K562 (cell line): ENCODE measurements at regions not wholly inside any gene's neighbourhood (a gene's known extent, or its start where the extent isn't known, plus 50 kb on each side); places are given as distances from the start of the nearest gene placed in this dataset.
A peak's percentile ranks its signal among the peaks of the same experiment; 100 is the strongest.

Experiments
- ATAC-seq: fragments of 200-7000 bp; cut with Tn5 transposase; 3 replicates; pipeline ENCODE4 v1.9.1; 2020; ENCODE audit warnings: moderate library complexity
- BruUV-seq: library from RNA; stranded (reverse); fragments of 400-500 nt; replicated peaks from 2 replicates; lab custom pipeline; 2021; lab: Mats Ljungman, UMichigan
- CTCF ChIA-PET: fragments of 300-600 bp; formaldehyde crosslinking; extraction: SDS; loops from one replicate; lab custom pipeline; 2021; ENCODE audit warnings: low intra/inter-chr PET ratio; lab: Yijun Ruan, JAX
- POLR2A ChIA-PET: fragments of 300-600, 350-650 bp; sonication (Branson Sonifier 250); formaldehyde crosslinking; extraction: SDS; loops from one replicate; lab custom pipeline; 2021; ENCODE audit warnings: antibody characterized with exemption, inconsistent platforms; lab: Yijun Ruan, JAX
- DNase-seq, 4 experiments: peaks; one replicate each; pipeline versions ENCODE4 v3.0.0 to v3.0.0-alpha.2; 2011 to 2018; ENCODE audit warnings: low spot score in 3 of 4, mixed read lengths in 3 of 4; ENCODE audit errors: extremely low read depth in 1 of 4
- FAIRE-seq: peaks from 2 replicates; lab custom pipeline; 2011; peaks lifted over from hg19 to GRCh38; lab: Jason Lieb, UNC
- H2AFZ ChIP-seq: 2 replicates; pipeline ENCODE4 v1.6.0; 2011; ENCODE audit warnings: low read depth, low read length, control low read depth, inconsistent platforms
- H3K27ac ChIP-seq: fragments of 200-600 bp; 3 replicates; pipeline ENCODE4 v1.8.0; 2011; ENCODE audit warnings: low read depth, mild to moderate bottlenecking, control low read depth, inconsistent platforms, low read length, moderate library complexity, mixed read lengths; ENCODE audit errors: extremely low read depth
- H3K27me3 ChIP-seq, 2 experiments: fragments of 300-600 bp in 1 of 2; 2 replicates in 1 of 2; 3 replicates in 1 of 2; pipeline versions ENCODE4 v1.6.0 to v1.8.0; 2011; ENCODE audit warnings: inconsistent platforms in 2 of 2, low read length in 2 of 2, mild to moderate bottlenecking in 1 of 2, mixed read lengths in 1 of 2, moderate library complexity in 1 of 2; ENCODE audit not compliant: control insufficient read depth in 2 of 2, insufficient read depth in 2 of 2
- H3K36me3 ChIP-seq: fragments of 300-600 bp; 3 replicates; pipeline ENCODE4 v1.8.0; 2011; ENCODE audit warnings: mild to moderate bottlenecking, low read length, inconsistent platforms; ENCODE audit not compliant: control insufficient read depth, insufficient read depth
- H3K4me1 ChIP-seq, 2 experiments: fragments of 200-600 bp in 1 of 2; replicated peaks in 1 of 2; 2 replicates in 1 of 2; 3 replicates in 1 of 2; pipeline versions ENCODE4 v1.5.1 to v1.8.0; 2011; ENCODE audit warnings: inconsistent platforms in 2 of 2, low read length in 2 of 2, mild to moderate bottlenecking in 1 of 2, mixed read lengths in 1 of 2, moderate library complexity in 1 of 2; ENCODE audit not compliant: control insufficient read depth in 2 of 2, insufficient read depth in 2 of 2
- H3K4me2 ChIP-seq: 2 replicates; pipeline ENCODE4 v1.6.1; 2011; ENCODE audit warnings: low read length, control low read depth, inconsistent platforms, mixed read lengths; ENCODE audit not compliant: insufficient read depth
- H3K4me3 ChIP-seq: fragments of 200-600 bp; sonication (generic), shearing (Covaris generic); 2 replicates; pipeline ENCODE4 v1.5.1; 2016; ENCODE audit warnings: control low read depth, inconsistent platforms
- H3K79me2 ChIP-seq: fragments of 200-600 bp; 3 replicates; pipeline ENCODE4 v1.8.0; 2011; ENCODE audit warnings: low read length, inconsistent platforms; ENCODE audit not compliant: control insufficient read depth, insufficient read depth
- H3K9ac ChIP-seq, 2 experiments: 2 replicates each; pipeline versions ENCODE4 v1.6.0 to v1.6.1; 2011; ENCODE audit warnings: low read depth in 2 of 2, low read length in 2 of 2, control low read depth in 1 of 2, inconsistent platforms in 1 of 2, mild to moderate bottlenecking in 1 of 2, mixed read lengths in 1 of 2; ENCODE audit not compliant: insufficient read depth in 1 of 2
- H3K9me1 ChIP-seq: one replicate; pipeline ENCODE4 v1.6.0; 2011; ENCODE audit warnings: inconsistent platforms, mild to moderate bottlenecking, low read length, moderate library complexity; ENCODE audit not compliant: control insufficient read depth, insufficient read depth
- H3K9me3 ChIP-seq: replicated peaks from 2 replicates; pipeline ENCODE4 v1.5.1; 2011; ENCODE audit warnings: low read depth, low read length, inconsistent platforms; ENCODE audit not compliant: control insufficient read depth, insufficient read depth
- H4K20me1 ChIP-seq: replicated peaks from 2 replicates; pipeline ENCODE4 v1.6.1; 2011; ENCODE audit warnings: low read length, inconsistent platforms, mixed read lengths; ENCODE audit not compliant: control insufficient read depth, insufficient read depth
- IRF2 ChIP-seq: sonication (generic); formaldehyde crosslinking; IDR thresholded peaks from 2 replicates; pipeline ENCODE4 v1.8.1; 2022; ENCODE audit warnings: mild to moderate bottlenecking, missing genetic modification reagents
- PCBP1 ChIP-seq: fragments of 200-400 bp; formaldehyde crosslinking; IDR thresholded peaks from 2 replicates; pipeline ENCODE4 v1.6.1; 2018; ENCODE audit warnings: mild to moderate bottlenecking, low read depth, low read length; ENCODE audit not compliant: poor library complexity, severe bottlenecking
- TAF7 ChIP-seq: fragments of 450-650 bp; IDR thresholded peaks from 2 replicates; pipeline ENCODE4 v1.6.1; 2016; ENCODE audit warnings: missing genetic modification characterization, missing compliant biosample characterization
- ZNF280A ChIP-seq: fragments of 450-650 bp; IDR thresholded peaks from 2 replicates; pipeline ENCODE4 v1.6.1; 2018; ENCODE audit warnings: mild to moderate bottlenecking, low read depth; ENCODE audit not compliant: partially characterized antibody
- WGBS: fragments of 100-300 bp; shearing (Covaris generic); methylation state at CpG from one replicate; pipeline ENCODE4 v1.1.6; 2016; ENCODE audit warnings: low coverage, mixed read lengths; ENCODE audit not compliant: insufficient coverage; ENCODE audit errors: missing lambda C conversion rate; 5-methylcytosine and 5-hydroxymethylcytosine counted together
- in situ Hi-C: fragments of 300-500 bp; cut with MboI; formaldehyde crosslinking; loops from 4 replicates; pipeline ENCODE4 v1.15.0; 2018; ENCODE audit warnings: inconsistent platforms, mixed read lengths
- intact Hi-C: fragments of 100-400 bp; cut with micrococcal nuclease; formaldehyde crosslinking; loops from 2 replicates; pipeline ENCODE4 v1.14.2; 2022

- no peak overlapping the region for H2AFZ ChIP-seq
- DNase-seq (no peak), ATAC-seq (0 out of 3 replicates have a peak, but pooled peaks have one; percentile 6), FAIRE-seq (no peak)
- H3K9me1 ChIP-seq = no peaks in the 10 kb centered on the region
- in situ Hi-C loops (no loop called here), intact Hi-C loops (loop anchor here (2.0 kb wide), 2 partner anchors 100 to 232 kb away; no protein-coding TSS in a partner anchor)
- H3K9ac ChIP-seq = peak overlapping the region in 1 of 2 experiments; percentile 31; a peak in 1 of 4 replicates
- BruUV-seq = no TSS peak
- 23% methylated on average over 8 of the region's 8 CpGs for WGBS
- no peak overlapping the region for H3K4me2 ChIP-seq
- H4K20me1 ChIP-seq = no peaks in the 10 kb centered on the region
- POLR2A ChIA-PET = interaction anchor here (0.6 to 1.4 kb wide), 3 partner anchors 8 to 381 kb away, joined by 3 to 5 read pairs (median 3); no protein-coding TSS in a partner anchor
- peaks cover 23 to 60% of the 10 kb centered on the region in 2 experiments for H3K27me3 ChIP-seq
- TF ChIP-seq PCBP1 (no peak), IRF2 (CRISPR knock-in tag) (no peak), TAF7 (tag) (no peak), ZNF280A (no peak)
- peaks cover 9% of the 10 kb centered on the region in 2 experiments; a peak in 4 of 5 replicates for H3K4me1 ChIP-seq
- H3K79me2 ChIP-seq = no peaks in the 10 kb centered on the region
- H3K4me3 ChIP-seq = no peak overlapping the region
- no peaks in the 10 kb centered on the region for H3K9me3 ChIP-seq
- H3K27ac ChIP-seq = no peak overlapping the region
- H3K36me3 ChIP-seq = no peaks in the 10 kb centered on the region
- CTCF ChIA-PET = interaction anchor here (0.7 to 1.4 kb wide), 2 partner anchors 231 to 252 kb away, joined by 4 to 9 read pairs; partner anchors contain the start of gene PSMG4
Observed at GRCh38 chr6:3510617-3511016, 53.8 kb upstream of the SLC22A23 start.
